GM18508 (cell line): ENCODE measurements at regions not wholly inside any gene's neighbourhood (a gene's known extent, or its start where the extent isn't known, plus 50 kb on each side); places are given as distances from the start of the nearest gene placed in this dataset.
"Not testable (repeated sequence)": the region's sequence is repeated elsewhere in the genome, so short reads cannot be mapped to it uniquely, and the experiment has no call there.

Experiments used
- ATAC-seq: cut with Tn5 transposase; IDR thresholded peaks from one replicate; pipeline ENCODE4 v1.9.1; 2021; ENCODE audit warnings: moderate number of reproducible peaks; ENCODE audit not compliant: insufficient read depth, unreplicated experiment

DNA sequence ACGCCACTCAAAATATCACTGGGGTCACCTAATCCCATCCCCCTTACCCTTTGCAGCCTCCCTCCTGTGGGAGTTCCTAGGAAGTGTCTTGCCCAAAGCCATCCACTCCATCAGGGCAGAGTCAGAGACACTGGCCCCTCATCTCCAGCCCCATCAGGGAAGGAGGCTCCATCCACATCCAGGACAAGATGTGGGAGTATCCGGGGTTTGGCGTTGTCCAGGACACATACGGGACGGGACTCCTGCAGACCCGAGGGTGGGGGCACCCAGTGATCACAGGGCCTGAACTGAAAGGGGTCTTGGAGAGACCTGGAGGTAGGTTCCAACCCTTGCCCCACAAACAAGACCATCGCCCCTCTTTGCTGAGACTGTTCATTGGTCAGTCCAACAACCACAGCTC is 348.2 kb downstream of the MATN1 start:
- no peak for ATAC-seq

DNA sequence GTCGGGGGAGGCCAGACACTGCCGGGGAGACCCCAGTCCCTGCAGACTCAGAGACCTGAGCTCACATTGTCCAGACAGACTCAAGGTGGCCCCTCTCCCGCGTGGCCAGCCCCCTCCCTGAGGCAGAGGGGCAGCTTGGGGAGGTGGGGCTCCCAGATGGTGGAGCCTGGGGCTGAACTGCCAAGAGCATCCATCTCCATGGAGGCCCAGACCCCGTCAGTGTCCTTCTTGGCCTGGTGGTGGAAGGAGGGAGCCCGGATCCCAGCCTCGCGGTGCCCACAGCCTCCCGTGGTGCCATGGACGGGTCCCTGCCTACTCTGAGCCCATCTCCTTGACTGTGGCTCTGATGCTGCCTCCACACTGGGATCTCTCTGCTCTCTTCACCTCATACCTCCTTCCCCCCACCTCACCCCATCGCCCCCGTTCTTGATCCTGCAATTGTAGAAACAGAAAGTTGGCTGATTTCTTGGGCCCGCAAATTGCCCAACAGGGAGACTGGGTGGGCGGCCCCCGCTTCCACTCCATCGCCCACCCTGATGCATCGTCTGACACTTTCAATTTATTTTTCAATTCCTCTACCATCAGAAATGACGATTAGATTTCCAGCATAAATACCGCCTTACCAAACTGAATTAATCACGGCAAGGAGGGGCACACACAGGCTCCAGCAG is 348.9 kb downstream of the MATN1 start:
- no peak for ATAC-seq

DNA sequence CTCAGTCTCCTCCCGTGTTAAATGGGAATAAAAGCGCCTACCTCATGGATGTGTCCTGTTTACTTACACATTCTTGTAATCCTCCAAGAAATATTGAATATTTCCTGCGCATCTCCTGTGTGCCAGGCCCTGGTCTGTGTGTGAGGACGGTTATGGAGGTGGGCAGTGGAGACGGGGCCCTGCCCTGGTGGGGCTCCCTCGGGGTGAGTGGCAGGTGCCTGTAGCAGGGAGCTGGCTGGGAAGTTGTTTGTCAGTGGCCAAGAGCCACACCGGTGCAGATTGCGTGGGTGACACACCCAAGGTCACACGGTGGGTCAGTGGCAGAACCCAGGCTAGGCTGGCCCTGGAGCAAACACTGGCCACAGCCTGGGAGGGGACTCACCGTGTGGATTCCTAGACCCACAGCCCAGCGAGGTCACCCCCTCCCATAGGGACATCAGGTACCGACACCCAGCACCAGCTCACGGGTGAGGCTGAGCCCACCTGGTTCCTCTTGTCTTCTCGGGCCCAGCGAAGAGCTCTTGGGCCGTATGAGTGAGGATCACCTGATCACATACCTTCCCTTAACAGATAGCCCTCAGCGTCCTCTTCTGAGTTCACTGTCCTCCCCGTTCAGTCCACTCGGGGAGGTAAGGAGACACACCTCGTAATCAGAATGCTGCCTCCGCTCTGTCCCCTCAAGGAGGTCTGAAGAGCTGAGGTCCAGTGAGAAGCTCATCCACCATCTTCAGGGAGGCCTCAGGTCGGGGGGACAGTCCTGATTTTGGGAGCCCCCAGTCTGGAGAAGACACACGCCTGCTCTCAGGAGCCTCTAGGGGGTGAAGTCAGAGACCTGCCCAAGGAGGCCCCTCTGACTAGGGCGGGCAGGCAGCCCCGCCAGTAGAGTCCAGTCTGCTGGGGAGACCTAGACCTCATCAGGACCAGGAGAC is 349.6 kb downstream of the MATN1 start:
- ATAC-seq, result no peak

DNA sequence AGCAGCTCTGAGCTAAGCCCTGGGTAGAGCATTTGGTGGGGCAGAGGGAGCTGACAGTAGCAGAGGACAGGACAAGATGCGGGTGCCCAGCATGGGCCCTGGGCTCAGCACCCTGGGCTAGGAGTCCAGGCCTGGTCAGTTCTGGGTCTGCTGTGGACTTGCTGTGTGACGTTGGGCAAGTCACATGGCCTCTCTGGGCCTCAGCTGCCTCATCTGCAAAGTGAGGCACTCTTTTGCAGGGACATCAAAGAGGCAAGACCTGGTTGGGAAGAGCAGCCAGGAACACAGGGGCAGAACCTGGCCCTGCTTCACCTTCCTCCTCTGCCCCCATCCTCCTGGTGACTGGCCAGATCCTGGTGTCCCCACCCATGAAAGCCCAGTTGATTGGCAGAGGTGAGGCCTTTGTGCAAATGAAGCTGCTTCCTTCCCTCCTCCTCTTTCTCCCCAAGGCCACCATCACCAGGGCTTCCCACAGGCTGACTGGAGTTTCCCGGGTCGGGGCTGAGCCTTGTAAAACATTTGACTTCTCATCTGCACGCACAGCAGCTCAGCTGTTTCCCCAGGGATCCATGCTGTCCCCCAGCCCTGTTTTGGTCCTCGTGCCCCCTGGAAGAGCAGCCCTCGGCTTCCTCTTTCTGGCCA is 350.5 kb downstream of the MATN1 start:
- ATAC-seq, result no peak

DNA sequence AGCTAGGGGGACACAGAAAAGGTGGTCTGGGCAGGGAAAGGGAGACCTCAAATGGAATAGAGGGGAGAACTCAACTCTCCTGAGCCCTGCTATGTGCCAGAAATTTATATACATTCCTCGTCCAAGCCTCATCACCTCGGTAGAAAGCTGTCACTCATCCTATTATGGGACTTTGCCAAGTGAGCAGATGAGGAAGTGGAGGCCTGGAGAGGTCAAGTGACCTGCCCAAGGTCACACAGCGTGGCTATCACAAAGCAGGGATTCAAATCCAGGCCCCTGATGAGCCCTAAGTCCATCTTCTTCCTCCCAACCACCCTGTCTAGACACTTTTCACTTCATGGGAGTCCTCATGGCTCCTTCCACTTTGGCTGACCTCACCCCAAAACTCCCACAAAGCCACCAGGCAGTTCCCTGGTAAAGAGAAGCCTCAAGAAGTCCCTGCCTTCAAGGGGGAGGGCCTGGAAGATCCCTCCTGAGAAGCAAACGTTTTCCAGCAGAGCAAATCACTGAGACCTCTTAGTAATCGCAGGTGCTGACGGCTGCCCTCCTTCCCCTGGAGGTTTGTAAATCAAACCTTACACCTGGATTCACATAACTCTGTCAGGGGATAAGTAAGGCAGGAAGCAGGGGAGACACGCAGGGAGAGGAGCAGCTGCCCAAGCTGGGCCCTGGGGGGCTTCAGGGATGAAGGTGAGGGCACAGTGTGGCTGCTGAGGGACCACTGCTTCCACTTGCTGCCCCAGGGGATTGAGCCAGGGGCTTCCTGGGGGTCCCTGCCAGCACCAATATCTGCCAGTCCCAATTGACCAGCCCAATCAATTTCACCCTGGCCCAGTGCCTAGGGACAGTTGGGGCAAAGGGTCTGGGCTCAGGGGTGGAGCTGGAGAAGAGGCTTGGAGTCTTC is 351.2 kb downstream of the MATN1 start:
- ATAC-seq, result no peak

DNA sequence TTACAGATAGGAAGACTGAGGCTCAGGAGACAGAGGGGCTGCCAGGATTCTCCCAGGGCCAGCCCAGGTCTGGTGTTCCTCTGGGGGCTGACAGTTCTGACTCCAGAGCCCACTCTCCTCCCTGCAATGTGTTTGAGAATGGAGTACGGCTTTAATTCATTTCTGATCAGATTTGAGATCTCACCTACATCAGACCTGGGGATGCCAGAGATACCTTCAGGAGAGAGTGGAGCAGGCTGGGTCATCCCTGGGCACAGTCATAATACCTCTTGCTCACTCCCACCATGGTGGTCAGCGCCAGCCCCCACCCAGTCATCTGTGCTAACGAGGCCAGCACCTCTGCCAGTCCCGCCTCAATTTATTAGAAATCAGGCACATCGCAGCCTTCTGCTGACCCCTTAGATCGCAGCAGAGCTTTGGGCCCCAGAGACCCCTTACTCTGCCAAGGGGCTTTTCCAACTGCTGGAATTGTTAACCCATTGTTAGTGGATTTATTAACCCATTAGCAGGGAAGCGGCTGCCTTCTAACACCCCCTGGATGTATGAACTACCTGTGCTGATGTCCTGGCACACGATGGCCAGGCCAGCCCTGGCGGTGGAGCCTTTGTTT is 352.1 kb downstream of the MATN1 start:
- ATAC-seq, result no peak

DNA sequence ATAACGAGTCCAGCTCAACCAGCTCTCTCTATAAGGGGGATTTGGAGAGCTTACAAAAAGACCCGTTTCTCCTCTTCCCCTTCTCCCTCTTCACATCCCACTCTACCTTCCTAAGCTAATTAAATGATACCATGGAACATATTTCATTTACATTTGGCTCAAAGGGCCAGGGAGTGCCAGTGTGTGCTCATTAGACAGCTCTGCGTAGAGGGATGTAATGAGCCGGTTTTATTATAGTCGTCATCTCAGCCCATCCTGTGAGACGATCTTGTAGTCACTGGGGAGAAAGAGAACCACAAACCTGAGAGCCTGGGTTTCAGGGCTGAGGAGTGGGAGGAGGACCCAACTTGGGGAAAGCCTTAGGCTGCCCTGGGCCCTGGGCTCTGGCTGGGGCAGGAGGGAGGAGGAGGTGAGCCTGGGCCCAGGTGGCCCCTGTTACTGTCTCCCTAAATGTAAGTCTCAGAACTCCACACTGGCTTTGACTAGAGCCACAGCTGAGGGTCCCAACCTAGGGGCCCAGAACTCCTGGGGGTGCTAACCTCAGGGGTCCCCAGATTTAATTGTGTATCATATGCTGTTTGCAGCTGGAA is 354.6 kb downstream of the MATN1 start:
- ATAC-seq, result no peak

DNA sequence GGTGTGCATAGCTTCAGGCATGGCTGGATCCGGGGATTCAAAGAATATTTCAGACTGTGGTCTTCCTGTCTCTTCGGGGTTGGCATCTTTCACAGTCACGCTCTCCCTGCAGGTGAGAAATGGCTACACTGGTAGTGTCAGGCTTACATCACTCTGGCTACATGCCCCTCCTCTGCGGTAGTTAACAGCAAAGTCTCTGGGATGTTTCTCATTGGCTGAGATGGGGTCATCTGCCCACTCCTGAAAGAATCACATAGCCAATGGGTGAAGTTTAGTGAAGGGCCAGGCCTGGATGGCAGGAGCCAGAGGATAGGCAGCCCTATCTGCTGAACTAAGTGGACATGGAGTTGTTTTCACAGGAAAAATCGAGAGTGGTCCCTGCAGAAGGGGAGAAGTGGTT is 356.5 kb downstream of the MATN1 start:
- ATAC-seq, result no peak

DNA sequence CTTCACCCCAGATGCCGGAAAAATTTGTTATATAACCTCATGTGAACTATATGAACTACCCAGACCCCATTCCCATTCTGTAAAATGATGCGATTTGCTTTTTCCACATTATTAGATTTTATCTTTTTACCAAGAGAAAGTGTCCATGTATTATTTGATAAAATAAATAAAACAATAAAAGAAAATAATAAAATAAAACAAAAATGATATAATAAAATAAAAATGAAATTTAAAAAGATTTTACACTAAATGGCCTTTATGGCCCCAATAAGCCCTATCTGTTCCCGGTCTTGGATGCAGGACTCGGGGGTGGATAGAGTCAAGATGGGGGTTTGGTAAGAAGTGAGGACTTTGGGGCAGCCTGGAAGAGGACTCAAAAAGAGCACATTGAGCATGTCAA is 357.2 kb downstream of the MATN1 start:
- no peak for ATAC-seq

DNA sequence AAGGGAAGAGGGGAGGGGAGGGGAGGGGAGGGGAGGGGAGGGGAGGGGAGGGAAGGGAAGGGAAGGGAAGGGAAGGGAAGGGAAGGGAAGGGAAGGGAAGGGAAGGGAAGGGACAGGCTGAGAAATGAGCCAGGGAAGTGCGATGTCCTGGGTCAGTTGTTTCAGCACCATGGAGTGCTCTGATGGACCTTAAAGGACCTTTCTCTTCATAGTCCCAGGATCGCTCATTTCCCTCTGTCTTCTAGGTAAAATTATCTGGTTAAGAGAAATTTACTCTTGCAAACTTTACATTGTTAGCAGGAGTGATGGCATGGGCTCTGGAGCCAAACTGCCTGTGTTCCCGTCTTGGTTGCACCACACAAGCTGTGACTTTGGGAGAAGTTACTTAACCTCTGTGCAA is 357.8 kb downstream of the MATN1 start:
- no peak for ATAC-seq

DNA sequence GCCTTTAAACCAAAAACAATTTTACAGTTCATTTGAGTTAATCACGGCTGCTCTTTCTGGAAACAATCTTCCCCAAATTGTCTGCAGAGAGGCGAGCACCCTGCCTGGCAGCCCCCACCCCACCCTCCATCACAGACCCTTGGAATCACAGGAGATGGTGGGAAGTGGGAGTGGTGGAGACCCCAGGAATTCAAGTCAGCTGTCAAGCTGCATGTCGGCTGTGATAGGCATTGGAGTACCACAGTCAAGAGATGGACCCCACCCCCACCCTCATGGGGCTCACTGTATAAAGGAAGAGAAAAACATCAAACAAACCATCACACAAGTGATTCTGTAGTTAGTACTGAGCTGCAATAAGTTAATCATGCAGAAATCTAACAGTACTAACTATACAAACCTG is 360.4 kb downstream of the MATN1 start:
- no peak for ATAC-seq

DNA sequence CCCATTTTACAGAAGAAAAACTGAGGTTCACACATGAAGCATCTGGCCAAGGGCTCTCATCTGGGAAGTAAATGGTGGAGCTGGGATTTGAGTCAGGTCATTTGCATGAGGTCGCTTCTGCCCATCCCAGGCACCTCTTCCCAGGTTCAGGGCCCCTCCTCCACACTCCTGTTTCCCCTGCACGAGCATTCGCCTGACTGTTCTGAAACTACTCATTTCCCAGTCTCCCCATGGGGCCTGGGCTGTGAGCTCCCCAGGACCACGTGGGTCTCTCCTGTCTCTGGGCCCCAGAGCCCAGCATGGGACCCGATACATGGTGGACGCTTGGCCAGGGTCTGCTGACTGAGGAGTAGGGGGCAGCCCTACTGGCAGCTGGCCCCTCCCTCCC is 360.8 kb downstream of the MATN1 start:
- ATAC-seq, result no peak

DNA sequence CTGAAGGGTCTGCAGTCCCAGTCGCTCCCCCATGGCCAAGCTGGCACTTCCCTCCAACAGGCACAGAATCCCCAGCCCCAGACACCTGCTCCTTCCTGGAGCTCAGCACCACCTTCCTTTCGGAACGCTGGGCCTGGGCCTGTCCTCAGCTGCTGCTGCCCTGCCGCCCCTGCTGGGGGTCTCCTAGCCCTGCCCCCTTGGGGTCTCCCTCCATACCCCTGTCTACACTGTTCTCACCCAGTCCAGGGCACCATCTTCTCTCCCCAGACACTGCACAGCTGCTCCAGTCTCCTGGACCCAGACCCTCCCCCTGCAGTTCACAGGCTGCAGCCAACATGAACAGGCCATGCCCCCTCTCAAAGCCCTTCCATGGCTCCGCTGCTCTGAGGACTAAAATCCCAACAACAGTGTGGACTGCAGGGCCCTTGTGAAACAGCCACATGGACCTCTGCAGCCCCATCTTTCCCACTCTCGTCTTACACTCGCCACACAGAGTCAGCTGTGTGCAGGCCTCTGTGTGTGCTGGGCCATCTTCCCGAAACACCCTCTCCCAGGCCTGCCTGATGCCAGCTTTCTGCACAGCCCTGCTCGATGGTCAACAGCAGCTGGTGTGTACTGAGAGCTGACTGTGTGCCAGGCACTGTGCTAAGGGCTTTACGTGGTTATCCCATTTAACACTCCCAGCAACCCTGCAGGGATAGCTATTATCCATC is 361.3 kb downstream of the MATN1 start:
- ATAC-seq, result not testable (repeated sequence)

DNA sequence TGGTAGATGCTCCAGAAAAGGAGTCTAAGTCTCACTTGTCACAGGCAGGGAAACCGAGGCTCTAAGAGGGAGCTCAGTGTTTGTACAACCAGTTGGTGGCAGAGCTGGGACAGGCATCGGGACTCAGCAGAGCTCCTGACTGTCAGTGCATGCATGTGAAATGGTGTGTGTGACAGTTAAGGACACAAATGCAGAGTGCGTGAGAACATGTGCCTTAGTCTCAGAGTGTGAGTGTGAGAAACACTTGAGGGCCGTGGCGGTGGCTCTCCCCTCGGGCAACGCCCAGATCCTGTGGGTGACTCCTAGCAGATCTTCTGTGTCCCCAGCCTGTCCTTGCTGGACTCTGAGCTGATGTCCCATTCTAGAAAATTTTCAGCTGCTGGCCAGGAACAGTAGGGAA is 362.6 kb downstream of the MATN1 start:
- ATAC-seq, result no peak

DNA sequence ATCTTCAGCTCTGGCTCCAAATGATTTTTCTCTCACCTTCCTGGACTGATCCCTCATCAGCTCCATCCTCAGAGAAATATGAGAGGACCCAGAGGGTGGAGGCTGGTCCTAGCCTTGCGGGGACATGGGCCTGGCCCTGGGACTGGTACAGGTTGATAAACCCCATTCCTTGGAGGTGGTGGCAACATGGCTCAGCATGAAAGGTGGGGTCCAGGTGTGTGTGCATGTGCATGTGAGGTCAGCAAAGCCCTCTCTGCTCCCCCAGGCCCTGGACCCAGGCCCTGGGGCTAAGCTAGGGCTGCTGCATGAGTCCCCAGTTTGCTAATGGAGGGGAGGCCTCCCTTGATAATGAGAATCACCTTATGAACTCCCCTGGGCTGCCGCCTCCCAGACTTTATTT is 363.1 kb downstream of the MATN1 start:
- ATAC-seq, result no peak

DNA sequence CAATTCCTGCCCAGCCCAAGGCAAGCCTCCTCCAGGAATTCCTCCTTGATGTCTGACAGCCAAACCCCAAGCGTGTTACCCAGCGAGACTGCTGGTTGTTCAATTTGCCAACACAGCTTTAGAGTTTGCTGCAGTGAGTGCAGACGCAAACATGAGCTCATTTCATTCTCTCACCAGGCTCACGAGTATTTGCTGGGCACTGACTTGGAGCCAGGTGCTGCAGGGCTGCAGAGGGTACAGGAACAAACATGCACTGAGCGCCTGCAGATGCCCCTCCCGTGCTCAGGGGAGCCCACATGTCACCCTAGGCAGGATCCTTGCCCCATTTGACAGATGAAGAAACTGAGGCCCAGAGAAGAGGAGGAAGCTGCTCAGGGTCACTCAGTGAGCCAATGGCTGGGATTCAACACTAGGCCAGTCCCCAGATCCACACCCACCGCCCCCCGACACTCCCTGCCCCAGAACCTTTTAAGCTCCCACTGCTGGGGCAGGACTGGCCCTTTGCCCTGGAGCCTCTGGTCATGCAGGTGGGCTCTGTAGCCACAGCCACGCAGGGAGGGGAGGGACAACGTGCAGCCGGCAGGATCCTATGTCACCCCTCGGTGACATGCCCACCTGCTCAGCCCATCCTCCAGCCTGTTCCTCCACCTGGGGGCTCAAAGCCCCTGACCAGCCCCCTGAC is 363.7 kb downstream of the MATN1 start:
- no peak for ATAC-seq

DNA sequence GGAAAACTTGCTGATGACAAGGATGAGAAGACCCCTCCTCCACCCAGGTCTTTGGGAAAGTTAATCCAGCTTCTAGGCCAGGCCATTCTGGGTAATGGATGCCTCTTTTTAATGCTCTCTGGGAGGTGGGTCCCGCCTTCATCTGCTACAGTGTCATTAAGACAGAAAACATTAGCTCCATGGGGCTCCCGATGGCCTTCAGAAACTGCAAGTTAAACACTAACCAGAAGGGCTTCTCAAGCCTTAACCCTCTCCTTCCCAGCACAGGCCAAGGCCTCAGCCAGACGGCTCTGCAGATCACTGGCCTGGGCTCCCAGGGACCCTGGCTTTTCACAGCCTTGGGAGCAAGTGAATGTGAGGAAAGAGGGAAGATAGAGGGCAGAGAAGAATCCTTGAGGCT is 364.9 kb downstream of the MATN1 start:
- ATAC-seq, result no peak

DNA sequence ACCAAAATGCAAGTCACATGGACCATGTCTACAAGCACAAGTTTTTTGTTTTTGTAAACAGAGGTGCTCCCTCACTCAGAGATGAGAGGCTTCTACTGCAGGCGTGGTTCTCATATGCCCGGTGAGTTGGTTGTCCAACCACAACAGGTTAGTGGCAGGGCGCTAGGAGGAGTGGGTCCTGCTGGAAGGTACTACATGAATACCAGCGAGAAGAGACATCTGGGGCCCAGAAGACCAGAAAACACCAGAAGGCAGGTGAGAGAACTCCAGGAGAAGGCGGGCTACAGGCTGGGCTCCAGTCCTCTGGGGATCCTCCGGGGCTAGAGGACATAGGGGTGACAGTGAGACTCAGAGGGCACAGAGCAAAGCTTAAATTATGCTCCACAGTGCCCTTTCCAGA is 366.5 kb downstream of the MATN1 start:
- no peak for ATAC-seq
